Hepatocyte (in vitro differentiated cells): ENCODE measurements at regions not wholly inside any gene's neighbourhood (a gene's known extent, or its start where the extent isn't known, plus 50 kb on each side); places are given as distances from the start of the nearest gene placed in this dataset.

Experiments used
- DNase-seq: peaks from one replicate; pipeline ENCODE4 v3.0.0-alpha.2; 2016; ENCODE audit warnings: low spot score
- H2AFZ ChIP-seq: fragments of 200-600 bp; sonication (generic); 2 replicates; pipeline ENCODE4 v1.6.0; 2016; ENCODE audit warnings: antibody characterized with exemption, mild to moderate bottlenecking
- H3K27ac ChIP-seq: fragments of 200-600 bp; sonication (generic); 2 replicates; pipeline ENCODE4 v1.5.1; 2016; ENCODE audit warnings: mild to moderate bottlenecking
- H3K27me3 ChIP-seq: fragments of 200-600 bp; sonication (generic); 2 replicates; pipeline ENCODE4 v1.6.1; 2016
- H3K36me3 ChIP-seq: fragments of 200-600 bp; sonication (generic); replicated peaks from 2 replicates; pipeline ENCODE4 v1.5.1; 2016; ENCODE audit warnings: low read depth; ENCODE audit not compliant: insufficient read depth
- H3K4me1 ChIP-seq: fragments of 200-600 bp; sonication (generic); 2 replicates; pipeline ENCODE4 v1.5.1; 2016; ENCODE audit warnings: mild to moderate bottlenecking, moderate library complexity; ENCODE audit not compliant: insufficient read depth
- H3K4me2 ChIP-seq: fragments of 200-600 bp; sonication (generic); 2 replicates; pipeline ENCODE4 v1.6.0; 2016
- H3K4me3 ChIP-seq: fragments of 200-600 bp; sonication (generic); 2 replicates; pipeline ENCODE4 v1.5.1; 2016; ENCODE audit warnings: mild to moderate bottlenecking
- H3K79me2 ChIP-seq: fragments of 200-600 bp; sonication (generic); 2 replicates; pipeline ENCODE4 v1.6.0; 2017; ENCODE audit warnings: mild to moderate bottlenecking
- H3K9me2 ChIP-seq: fragments of 200-600 bp; sonication (generic); replicated peaks from 2 replicates; pipeline ENCODE4 v1.6.0; 2017; ENCODE audit warnings: mild to moderate bottlenecking; ENCODE audit not compliant: insufficient read depth
- H3K9me3 ChIP-seq: fragments of 200-600 bp; sonication (generic); 2 replicates; pipeline ENCODE4 v1.5.1; 2016; ENCODE audit warnings: low read depth, mild to moderate bottlenecking
- H4K20me1 ChIP-seq: fragments of 200-600 bp; sonication (generic); 2 replicates; pipeline ENCODE4 v1.6.0; 2016; ENCODE audit warnings: mild to moderate bottlenecking; ENCODE audit not compliant: insufficient read depth, poor library complexity, severe bottlenecking
- EZH2 ChIP-seq: fragments of 200-600 bp; sonication (generic); IDR thresholded peaks from 2 replicates; pipeline ENCODE4 v1.6.1; 2016; ENCODE audit warnings: antibody characterized with exemption, mild to moderate bottlenecking, borderline replicate concordance
- EZH2phosphoT487 ChIP-seq: fragments of 200-600 bp; sonication (generic); IDR thresholded peaks from one replicate; pipeline ENCODE4 v1.6.1; 2018; ENCODE audit warnings: antibody characterized with exemption, mild to moderate bottlenecking, low read depth, moderate library complexity; ENCODE audit not compliant: unreplicated experiment, severe bottlenecking
- WGBS: methylation state at CpG from one replicate; pipeline ENCODE4 v1.1.6; 2016; ENCODE audit warnings: low lambda C conversion rate; ENCODE audit errors: missing lambda C conversion rate; 5-methylcytosine and 5-hydroxymethylcytosine counted together
- TF ChIP-seq, protein P1 (sequence below): fragments of 200-600 bp; sonication (generic); IDR thresholded peaks from 2 replicates; pipeline ENCODE4 v1.5.1; 2016; ENCODE audit warnings: antibody characterized with exemption, mild to moderate bottlenecking; ENCODE audit not compliant: poor library complexity

GRCh38 chr2:41880561-41881243 lies 167.1 kb upstream of the PKDCC start:
- Histone ChIP-seq H3K4me1 (peaks cover 31% of the 10 kb centered on the region), H2AFZ (no peak overlapping the region), H3K9me2 (no peaks in the 10 kb centered on the region), H3K4me3 (no peak overlapping the region), H3K27ac (peak overlapping the region; percentile 68), H3K9me3 (no peaks in the 10 kb centered on the region), H4K20me1 (no peaks in the 10 kb centered on the region), H3K79me2 (no peaks in the 10 kb centered on the region), H3K27me3 (no peaks in the 10 kb centered on the region), H3K4me2 (peak overlapping the region; percentile 25), H3K36me3 (no peaks in the 10 kb centered on the region)
- WGBS, result 68% methylated on average over 3 of the region's 3 CpGs
- no peak for DNase-seq
- TF ChIP-seq, protein P1, sequence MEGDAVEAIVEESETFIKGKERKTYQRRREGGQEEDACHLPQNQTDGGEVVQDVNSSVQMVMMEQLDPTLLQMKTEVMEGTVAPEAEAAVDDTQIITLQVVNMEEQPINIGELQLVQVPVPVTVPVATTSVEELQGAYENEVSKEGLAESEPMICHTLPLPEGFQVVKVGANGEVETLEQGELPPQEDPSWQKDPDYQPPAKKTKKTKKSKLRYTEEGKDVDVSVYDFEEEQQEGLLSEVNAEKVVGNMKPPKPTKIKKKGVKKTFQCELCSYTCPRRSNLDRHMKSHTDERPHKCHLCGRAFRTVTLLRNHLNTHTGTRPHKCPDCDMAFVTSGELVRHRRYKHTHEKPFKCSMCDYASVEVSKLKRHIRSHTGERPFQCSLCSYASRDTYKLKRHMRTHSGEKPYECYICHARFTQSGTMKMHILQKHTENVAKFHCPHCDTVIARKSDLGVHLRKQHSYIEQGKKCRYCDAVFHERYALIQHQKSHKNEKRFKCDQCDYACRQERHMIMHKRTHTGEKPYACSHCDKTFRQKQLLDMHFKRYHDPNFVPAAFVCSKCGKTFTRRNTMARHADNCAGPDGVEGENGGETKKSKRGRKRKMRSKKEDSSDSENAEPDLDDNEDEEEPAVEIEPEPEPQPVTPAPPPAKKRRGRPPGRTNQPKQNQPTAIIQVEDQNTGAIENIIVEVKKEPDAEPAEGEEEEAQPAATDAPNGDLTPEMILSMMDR, result no peak
- no peak for TF ChIP-seq EZH2
- no peak for TF ChIP-seq EZH2phosphoT487

DNA sequence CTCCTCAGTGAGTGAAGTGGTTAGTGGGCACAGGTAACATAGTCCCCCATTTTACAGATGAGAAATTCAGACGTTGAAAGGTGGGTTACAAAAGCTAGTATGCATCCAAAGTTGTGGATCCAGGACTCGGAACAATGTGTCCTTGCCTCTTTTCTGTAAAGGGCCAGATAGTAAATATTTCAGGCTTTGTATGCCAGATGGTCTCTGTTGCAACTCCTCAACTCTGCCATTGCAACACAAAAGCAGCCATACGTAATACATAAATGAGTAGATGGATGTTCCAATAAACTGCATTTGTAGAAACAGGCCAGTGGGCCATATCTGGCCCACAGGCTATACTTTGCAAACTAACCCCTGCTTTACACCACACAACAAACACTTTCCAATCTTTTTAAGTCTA lies 166.6 kb upstream of the PKDCC start:
- no peak overlapping the region for H2AFZ ChIP-seq
- no peaks in the 10 kb centered on the region for H3K27me3 ChIP-seq
- no peaks in the 10 kb centered on the region for H4K20me1 ChIP-seq
- no peak overlapping the region for H3K4me3 ChIP-seq
- no peaks in the 10 kb centered on the region for H3K36me3 ChIP-seq
- TF ChIP-seq EZH2phosphoT487 (no peak), EZH2 (no peak)
- TF ChIP-seq, protein P1, result no peak
- no peaks in the 10 kb centered on the region for H3K9me2 ChIP-seq
- no peak for DNase-seq
- whole genome bisulfite sequencing, result 66% methylated on average over 3 of the region's 3 CpGs
- no peaks in the 10 kb centered on the region for H3K79me2 ChIP-seq
- peak overlapping the region; percentile 25 for H3K4me2 ChIP-seq
- peak overlapping the region; percentile 69 for H3K27ac ChIP-seq
- peaks cover 32% of the 10 kb centered on the region for H3K4me1 ChIP-seq
- H3K9me3 ChIP-seq, result no peaks in the 10 kb centered on the region

DNA sequence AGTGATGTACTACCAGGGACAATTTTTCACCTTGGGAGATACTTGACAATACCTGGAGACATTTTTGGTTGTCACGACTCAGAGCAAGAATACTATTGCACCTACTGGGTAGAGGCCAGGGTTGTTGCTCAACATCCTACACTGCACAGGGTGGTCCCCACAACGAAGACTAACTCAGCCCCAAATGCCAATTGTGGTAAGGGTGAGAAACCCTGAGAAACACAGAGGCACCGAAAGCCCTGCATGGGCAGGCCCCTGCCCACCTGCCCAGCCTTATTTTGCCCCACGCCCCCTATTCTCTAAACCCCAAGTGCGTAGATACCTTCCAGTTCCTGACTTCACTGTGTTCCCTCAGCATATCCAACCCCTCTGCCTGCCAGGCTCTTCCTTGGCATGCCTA lies 163.1 kb upstream of the PKDCC start:
- no peaks in the 10 kb centered on the region for H3K79me2 ChIP-seq
- H3K27me3 ChIP-seq, result no peaks in the 10 kb centered on the region
- peaks cover 21% of the 10 kb centered on the region for H3K4me1 ChIP-seq
- H3K9me2 ChIP-seq, result no peaks in the 10 kb centered on the region
- H2AFZ ChIP-seq, result no peak overlapping the region
- H3K27ac ChIP-seq, result no peak overlapping the region
- no peak overlapping the region for H3K4me3 ChIP-seq
- no peaks in the 10 kb centered on the region for H3K9me3 ChIP-seq
- no peak for DNase-seq
- TF ChIP-seq, protein P1, result no peak
- no peak for TF ChIP-seq EZH2phosphoT487
- no peak for TF ChIP-seq EZH2
- 95% methylated on average over 5 of the region's 5 CpGs for WGBS
- H3K36me3 ChIP-seq, result no peaks in the 10 kb centered on the region
- no peaks in the 10 kb centered on the region for H4K20me1 ChIP-seq
- H3K4me2 ChIP-seq, result no peak overlapping the region
